ENCODE measurements at regions not wholly inside any gene's neighbourhood (a gene's known extent, or its start where the extent isn't known, plus 50 kb on each side); places are given as distances from the start of the nearest gene placed in this dataset.

DNA sequence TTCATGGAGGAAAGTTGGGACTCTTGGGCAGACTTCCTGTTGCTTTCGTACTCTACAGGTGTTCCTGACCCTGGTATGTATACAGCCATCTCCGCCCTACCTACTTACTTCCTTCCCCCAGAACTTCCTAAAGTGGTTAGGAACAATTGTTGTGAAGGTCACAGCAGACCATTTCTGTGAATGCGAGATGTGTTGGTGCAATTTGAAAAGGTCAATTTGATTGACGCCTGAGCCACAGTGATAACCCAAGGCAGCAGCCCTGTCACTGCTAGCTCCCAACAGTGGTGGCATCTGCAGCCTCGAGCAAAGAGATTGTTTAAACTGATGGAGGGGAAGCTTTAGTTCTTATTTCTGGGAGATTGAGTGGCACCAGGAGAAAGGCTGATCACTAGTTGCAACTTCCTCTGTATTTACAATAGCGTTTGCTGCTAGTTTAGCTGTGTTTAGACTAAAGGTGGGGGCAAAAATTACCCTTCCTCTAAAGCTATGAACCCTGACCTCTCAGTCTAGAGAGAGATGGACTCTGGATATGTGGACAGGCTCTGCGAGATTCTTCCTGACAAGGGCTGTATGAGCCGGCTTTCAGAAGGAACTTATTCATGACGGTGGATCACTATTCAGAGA, 78.3 kb upstream of the MAP4K3 start:
- TF ChIP-seq POLR2A (IDR thresholded peaks at IDR 0.05) (no peak), POLR2AphosphoS5 (IDR thresholded peaks at IDR 0.05; ENCODE audit: insufficient read depth in 1 of 2, low read depth in 1 of 2) (no peak)
- TF ChIP-seq, protein P1, sequence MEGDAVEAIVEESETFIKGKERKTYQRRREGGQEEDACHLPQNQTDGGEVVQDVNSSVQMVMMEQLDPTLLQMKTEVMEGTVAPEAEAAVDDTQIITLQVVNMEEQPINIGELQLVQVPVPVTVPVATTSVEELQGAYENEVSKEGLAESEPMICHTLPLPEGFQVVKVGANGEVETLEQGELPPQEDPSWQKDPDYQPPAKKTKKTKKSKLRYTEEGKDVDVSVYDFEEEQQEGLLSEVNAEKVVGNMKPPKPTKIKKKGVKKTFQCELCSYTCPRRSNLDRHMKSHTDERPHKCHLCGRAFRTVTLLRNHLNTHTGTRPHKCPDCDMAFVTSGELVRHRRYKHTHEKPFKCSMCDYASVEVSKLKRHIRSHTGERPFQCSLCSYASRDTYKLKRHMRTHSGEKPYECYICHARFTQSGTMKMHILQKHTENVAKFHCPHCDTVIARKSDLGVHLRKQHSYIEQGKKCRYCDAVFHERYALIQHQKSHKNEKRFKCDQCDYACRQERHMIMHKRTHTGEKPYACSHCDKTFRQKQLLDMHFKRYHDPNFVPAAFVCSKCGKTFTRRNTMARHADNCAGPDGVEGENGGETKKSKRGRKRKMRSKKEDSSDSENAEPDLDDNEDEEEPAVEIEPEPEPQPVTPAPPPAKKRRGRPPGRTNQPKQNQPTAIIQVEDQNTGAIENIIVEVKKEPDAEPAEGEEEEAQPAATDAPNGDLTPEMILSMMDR (IDR thresholded peaks at IDR 0.05) = no peak
